ENCODE measurements at regions not wholly inside any gene's neighbourhood (a gene's known extent, or its start where the extent isn't known, plus 50 kb on each side); places are given as distances from the start of the nearest gene placed in this dataset.
"Not testable (repeated sequence)": the region's sequence is repeated elsewhere in the genome, so short reads cannot be mapped to it uniquely, and the experiment has no call there.

- CTCF ChIA-PET, result interaction anchor here (1.2 kb wide), 1 partner anchor 9 kb away, joined by 3 read pairs; no protein-coding TSS in a partner anchor
These were observed 156.3 kb upstream of the RASSF8 start for GRCh38 chr12:25802143-25802542.

DNA sequence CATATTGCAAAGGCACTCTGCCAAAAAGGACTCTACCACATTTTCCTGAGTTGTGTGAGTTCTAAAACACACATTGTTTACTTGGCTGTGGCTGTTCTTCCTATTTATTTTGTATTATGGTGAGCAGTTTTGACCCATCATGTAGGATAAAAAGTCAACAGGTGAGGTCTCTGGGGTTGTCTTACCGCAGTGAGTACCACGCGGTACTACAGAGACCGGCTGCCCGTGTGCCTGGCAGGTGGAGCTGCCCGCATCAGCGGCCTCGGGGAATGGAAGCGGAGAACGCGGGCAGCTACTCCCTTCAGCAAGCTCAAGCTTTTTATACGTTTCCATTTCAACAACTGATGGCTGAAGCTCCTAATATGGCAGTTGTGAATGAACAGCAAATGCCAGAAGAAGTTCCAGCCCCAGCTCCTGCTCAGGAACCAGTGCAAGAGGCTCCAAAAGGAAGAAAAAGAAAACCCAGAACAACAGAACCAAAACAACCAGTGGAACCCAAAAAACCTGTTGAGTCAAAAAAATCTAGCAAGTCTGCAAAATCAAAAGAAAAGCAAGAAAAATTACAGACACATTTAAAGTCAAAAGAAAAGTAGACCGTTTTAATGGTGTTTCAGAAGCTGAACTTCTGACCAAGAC lies 155.3 kb upstream of the RASSF8 start:
- H3K27me3 Mint-ChIP-seq; CTCF ChIA-PET; H3K4me3 Mint-ChIP-seq; ATAC-seq; H3K36me3 Mint-ChIP-seq (ENCODE audit: low read depth); DNase-seq; H3K9me3 Mint-ChIP-seq (ENCODE audit: low read depth); H3K27ac Mint-ChIP-seq; POLR2A ChIA-PET: not testable (repeated sequence)
- peaks cover 19% of the 10 kb centered on the region for H3K4me1 Mint-ChIP-seq
- intact Hi-C loops (cut with DNase I, micrococcal nuclease), result loop anchor here in 1 of 2 experiments (10.0 kb wide), 1 partner anchor 368 kb away; no protein-coding TSS in a partner anchor

More at GRCh38 chr12:25802143-25802542, 156.3 kb upstream of the RASSF8 start:
- peaks cover 17% of the 10 kb centered on the region for H3K4me1 Mint-ChIP-seq
- H3K36me3 Mint-ChIP-seq (ENCODE audit: low read depth), result no peaks in the 10 kb centered on the region
- H3K27me3 Mint-ChIP-seq, result no peaks in the 10 kb centered on the region
- H3K27ac Mint-ChIP-seq, result no peak overlapping the region
- POLR2A ChIA-PET, result no interaction called here
- intact Hi-C loops (cut with DNase I, micrococcal nuclease), result loop anchor here in 1 of 2 experiments (10.0 kb wide), 1 partner anchor 367 kb away; no protein-coding TSS in a partner anchor
- DNase-seq (no peak), ATAC-seq (no peak)
- no peak overlapping the region for H3K4me3 Mint-ChIP-seq
- no peaks in the 10 kb centered on the region for H3K9me3 Mint-ChIP-seq (ENCODE audit: low read depth)

DNA sequence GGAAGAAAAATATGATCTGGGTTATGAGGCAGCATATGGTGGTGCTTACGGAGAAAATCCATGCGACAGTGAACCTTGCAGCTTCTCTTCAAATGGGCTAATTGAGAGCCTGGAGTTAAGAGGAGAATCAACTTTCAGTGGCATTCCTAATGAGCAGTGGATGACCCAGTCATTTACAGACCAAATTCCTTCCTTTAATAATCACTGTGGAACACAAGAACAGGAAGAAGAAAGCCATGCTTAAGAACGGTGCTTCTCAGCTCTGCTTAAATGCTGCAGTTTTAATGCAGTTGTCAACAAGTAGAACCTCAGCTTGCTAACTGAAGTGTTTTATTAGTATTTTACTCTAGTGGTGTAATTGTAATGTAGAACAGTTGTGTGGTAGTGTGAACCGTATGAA lies 154.2 kb upstream of the RASSF8 start:
- intact Hi-C loops (cut with DNase I, micrococcal nuclease), result loop anchor here in 1 of 2 experiments (10.0 kb wide), 1 partner anchor 369 kb away; no protein-coding TSS in a partner anchor
- H3K27me3 Mint-ChIP-seq; H3K4me3 Mint-ChIP-seq; DNase-seq; POLR2A ChIA-PET; H3K9me3 Mint-ChIP-seq (ENCODE audit: low read depth); H3K36me3 Mint-ChIP-seq (ENCODE audit: low read depth); H3K27ac Mint-ChIP-seq; ATAC-seq: not testable (repeated sequence)
- H3K4me1 Mint-ChIP-seq, result peaks cover 19% of the 10 kb centered on the region
- CTCF ChIA-PET, result interaction anchor here (0.7 kb wide), 1 partner anchor 350 kb away, joined by 3 read pairs; no protein-coding TSS in a partner anchor

- intact Hi-C loops (cut with DNase I, micrococcal nuclease), result loop anchor here in 1 of 2 experiments (10.0 kb wide), 1 partner anchor 371 kb away; no protein-coding TSS in a partner anchor
- DNase-seq (peak; percentile 48), ATAC-seq (peak; percentile 95)
- Mint-ChIP-seq H3K36me3 (ENCODE audit: low read depth) (no peaks in the 10 kb centered on the region), H3K27ac (no peak overlapping the region), H3K4me3 (no peak overlapping the region), H3K27me3 (no peaks in the 10 kb centered on the region), H3K4me1 (peaks cover 13% of the 10 kb centered on the region), H3K9me3 (ENCODE audit: low read depth) (peaks cover 2% of the 10 kb centered on the region)
- ChIA-PET POLR2A (no interaction called here), CTCF (no interaction called here)
These were observed 152.2 kb upstream of the RASSF8 start for GRCh38 chr12:25806271-25806670.

DNA sequence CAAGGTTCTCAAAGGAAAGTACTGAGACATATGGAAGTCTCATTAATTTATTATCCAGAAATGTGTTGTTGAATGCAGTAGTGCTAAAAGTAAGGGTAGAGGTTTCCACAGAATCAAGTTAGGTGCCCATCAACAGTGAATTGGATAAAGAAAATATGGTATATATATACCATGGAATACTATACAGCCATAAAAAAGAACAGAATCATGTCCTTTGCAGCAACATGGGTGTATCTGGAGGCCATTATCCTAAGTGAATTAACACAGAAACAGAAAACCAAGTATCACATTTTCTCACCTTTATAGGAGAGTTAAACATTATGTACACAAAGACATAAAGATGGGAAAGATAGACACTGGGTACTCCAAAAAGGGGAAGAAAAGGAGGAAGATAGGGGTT lies 149.9 kb upstream of the RASSF8 start:
- ATAC-seq (no peak), DNase-seq (no peak)
- H3K4me1 Mint-ChIP-seq, result peaks cover 21% of the 10 kb centered on the region
- ChIA-PET CTCF (no interaction called here), POLR2A (no interaction called here)
- intact Hi-C loops (cut with DNase I, micrococcal nuclease), result loop anchor here in 1 of 2 experiments (10.0 kb wide), 1 partner anchor 374 kb away; no protein-coding TSS in a partner anchor
- H3K27me3 Mint-ChIP-seq, result no peaks in the 10 kb centered on the region
- peaks cover 2% of the 10 kb centered on the region for H3K9me3 Mint-ChIP-seq (ENCODE audit: low read depth)
- no peak overlapping the region for H3K27ac Mint-ChIP-seq
- H3K36me3 Mint-ChIP-seq (ENCODE audit: low read depth), result no peaks in the 10 kb centered on the region
- H3K4me3 Mint-ChIP-seq, result no peak overlapping the region

DNA sequence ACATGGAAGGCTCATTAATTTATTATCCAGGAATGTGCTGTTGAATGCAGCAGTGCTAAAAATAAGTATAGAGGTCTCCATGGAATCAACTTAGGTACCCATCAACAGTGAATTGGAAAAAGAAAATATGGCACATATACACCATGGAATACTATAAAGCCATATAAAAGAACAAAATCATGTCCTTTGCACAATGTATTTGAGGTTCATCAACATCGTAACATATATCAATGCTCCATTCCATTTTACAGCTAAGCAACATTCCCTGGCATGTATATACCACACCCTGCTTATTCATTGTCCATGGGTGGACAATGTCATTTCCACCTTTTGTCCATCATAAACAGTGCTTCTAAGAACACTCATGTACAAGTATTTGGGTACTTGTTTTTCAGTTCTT lies 147.8 kb upstream of the RASSF8 start:
- H3K36me3 Mint-ChIP-seq (ENCODE audit: low read depth), result no peaks in the 10 kb centered on the region
- peaks cover 21% of the 10 kb centered on the region for H3K4me1 Mint-ChIP-seq
- ATAC-seq (no peak), DNase-seq (no peak)
- H3K4me3 Mint-ChIP-seq, result no peak overlapping the region
- ChIA-PET CTCF (no interaction called here), POLR2A (no interaction called here)
- no peaks in the 10 kb centered on the region for H3K27me3 Mint-ChIP-seq
- intact Hi-C loops (cut with DNase I, micrococcal nuclease), result no loop called here
- peaks cover 2% of the 10 kb centered on the region for H3K9me3 Mint-ChIP-seq (ENCODE audit: low read depth)
- no peak overlapping the region for H3K27ac Mint-ChIP-seq

DNA sequence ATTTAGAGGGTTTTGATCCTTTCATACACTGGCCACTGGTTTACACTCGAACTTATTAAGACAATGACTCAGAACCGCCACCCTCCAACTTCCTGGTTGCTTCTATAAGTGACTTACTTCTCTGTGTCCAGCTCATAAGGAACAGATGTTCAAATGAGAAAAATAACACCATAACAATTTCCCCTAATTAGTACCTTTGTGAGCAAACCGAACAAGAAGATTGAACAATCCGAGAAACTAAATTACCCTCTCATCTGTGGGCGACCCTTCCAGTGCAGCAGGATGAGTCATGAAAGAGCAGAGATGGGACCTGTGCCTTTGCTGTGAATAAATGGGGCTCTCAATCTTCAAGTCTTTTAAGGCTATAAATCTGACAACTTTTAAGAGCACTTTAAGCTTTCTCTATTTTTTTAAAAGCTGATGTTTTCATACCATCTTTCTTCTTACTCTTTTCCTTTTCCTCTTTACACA lies 146.8 kb upstream of the RASSF8 start:
- H3K4me1 Mint-ChIP-seq, result peaks cover 15% of the 10 kb centered on the region
- ChIA-PET POLR2A (no interaction called here), CTCF (no interaction called here)
- H3K9me3 Mint-ChIP-seq (ENCODE audit: low read depth), result peaks cover 2% of the 10 kb centered on the region
- DNase-seq, result peak; percentile 25
- H3K4me3 Mint-ChIP-seq, result no peak overlapping the region
- H3K27me3 Mint-ChIP-seq, result no peaks in the 10 kb centered on the region
- ATAC-seq, result peak; percentile 74
- no peaks in the 10 kb centered on the region for H3K36me3 Mint-ChIP-seq (ENCODE audit: low read depth)
- intact Hi-C loops (cut with DNase I, micrococcal nuclease), result no loop called here
- no peak overlapping the region for H3K27ac Mint-ChIP-seq

DNA sequence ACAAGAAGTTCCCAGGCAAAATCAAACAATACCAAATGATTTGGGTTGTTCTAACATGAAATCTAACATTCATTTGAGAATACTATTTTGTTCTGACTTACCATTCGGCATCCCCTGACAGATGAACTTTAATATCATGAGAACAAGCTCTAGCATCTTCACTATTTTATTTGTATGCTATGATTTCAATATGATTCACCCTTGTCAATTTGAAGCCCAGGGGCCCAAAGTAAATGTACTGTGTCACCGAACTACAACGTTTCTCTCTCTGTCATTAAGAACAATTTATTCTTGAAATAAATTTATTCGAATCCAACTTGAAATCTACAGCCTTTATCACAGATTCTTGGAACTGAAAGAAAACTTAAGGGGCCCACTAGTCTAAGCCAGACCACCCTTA lies 146.2 kb upstream of the RASSF8 start:
- Mint-ChIP-seq H3K4me1 (peaks cover 11% of the 10 kb centered on the region), H3K27ac (no peak overlapping the region), H3K4me3 (no peak overlapping the region), H3K27me3 (no peaks in the 10 kb centered on the region), H3K36me3 (ENCODE audit: low read depth) (no peaks in the 10 kb centered on the region), H3K9me3 (ENCODE audit: low read depth) (peaks cover 2% of the 10 kb centered on the region)
- POLR2A ChIA-PET, result no interaction called here
- DNase-seq (no peak), ATAC-seq (no peak)
- intact Hi-C loops (cut with DNase I, micrococcal nuclease), result no loop called here
- CTCF ChIA-PET, result interaction anchor here (1.0 kb wide), 1 partner anchor 31 kb away, joined by 3 read pairs; no protein-coding TSS in a partner anchor

DNA sequence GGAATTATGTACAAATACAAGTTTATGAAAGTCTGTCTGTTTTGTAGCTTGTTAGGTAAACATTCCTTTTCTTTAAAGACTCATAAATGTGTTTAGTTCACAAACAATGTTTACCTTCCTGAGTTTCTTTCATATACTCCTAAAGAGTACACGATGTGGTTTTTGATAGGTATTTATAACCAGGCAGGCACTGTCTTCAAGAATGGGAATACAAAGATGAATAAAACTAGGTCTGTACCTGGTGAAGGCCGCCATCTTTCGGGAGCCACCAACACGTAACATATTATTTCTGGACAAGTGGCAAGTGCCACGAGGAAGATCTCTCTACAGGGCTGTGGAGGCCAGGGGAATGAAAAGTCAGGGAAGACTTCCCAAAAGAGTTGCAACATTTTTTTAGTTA lies 144.6 kb upstream of the RASSF8 start:
- Mint-ChIP-seq H3K4me3 (no peak overlapping the region), H3K4me1 (peaks cover 11% of the 10 kb centered on the region), H3K9me3 (ENCODE audit: low read depth) (no peaks in the 10 kb centered on the region), H3K36me3 (ENCODE audit: low read depth) (no peaks in the 10 kb centered on the region), H3K27ac (no peak overlapping the region), H3K27me3 (no peaks in the 10 kb centered on the region)
- CTCF ChIA-PET, result interaction anchor here (0.5 kb wide), 1 partner anchor 116 kb away, joined by 3 read pairs; no protein-coding TSS in a partner anchor
- intact Hi-C loops (cut with DNase I, micrococcal nuclease), result no loop called here
- ATAC-seq (no peak), DNase-seq (no peak)
- POLR2A ChIA-PET, result no interaction called here

DNA sequence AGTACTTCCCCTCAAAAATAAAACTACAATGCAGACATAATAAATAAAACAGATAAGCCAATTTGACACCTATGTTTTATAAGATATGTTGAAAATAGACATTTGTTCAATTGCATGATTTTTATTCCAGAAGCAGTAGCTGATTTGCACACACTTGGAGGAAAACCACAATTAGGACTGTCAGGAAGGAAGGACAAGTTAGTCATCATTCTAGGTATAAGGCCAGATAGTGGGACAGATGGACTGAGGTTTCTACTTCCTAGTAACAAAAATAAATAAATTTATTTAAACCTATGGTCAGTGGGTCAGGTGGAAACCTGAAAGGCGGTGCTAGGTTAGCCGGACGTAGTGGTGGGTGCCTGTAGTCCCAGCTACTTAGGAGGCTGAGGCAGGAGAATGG lies 141.8 kb upstream of the RASSF8 start:
- ATAC-seq, result no peak
- Mint-ChIP-seq H3K4me3 (no peak overlapping the region), H3K27ac (no peak overlapping the region), H3K4me1 (peaks cover 5% of the 10 kb centered on the region), H3K9me3 (ENCODE audit: low read depth) (no peaks in the 10 kb centered on the region), H3K36me3 (ENCODE audit: low read depth) (no peaks in the 10 kb centered on the region), H3K27me3 (no peaks in the 10 kb centered on the region)
- CTCF ChIA-PET, result no interaction called here
- intact Hi-C loops (cut with DNase I, micrococcal nuclease), result no loop called here
- no peak for DNase-seq
- POLR2A ChIA-PET, result no interaction called here

DNA sequence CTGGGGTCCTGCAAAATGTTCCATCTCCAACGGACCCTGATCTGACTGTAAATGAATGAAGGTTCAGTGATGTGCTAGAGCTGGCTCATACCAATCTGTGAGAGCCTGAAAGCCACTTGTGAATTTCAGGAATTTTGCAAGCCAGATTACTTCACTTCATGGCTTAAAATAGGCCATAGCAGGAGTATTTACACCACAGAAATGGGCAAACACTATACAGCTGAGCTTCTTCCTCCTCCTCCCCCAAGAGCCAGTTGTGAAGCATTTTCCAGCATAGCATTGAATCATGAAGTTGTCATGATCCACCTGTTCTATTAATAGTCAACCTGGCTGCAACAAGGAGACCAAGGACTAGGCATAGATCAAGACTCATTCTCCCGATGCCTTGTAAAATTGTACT lies 141.3 kb upstream of the RASSF8 start:
- ATAC-seq (no peak), DNase-seq (no peak)
- H3K27ac Mint-ChIP-seq, result no peak overlapping the region
- no peak overlapping the region for H3K4me3 Mint-ChIP-seq
- intact Hi-C loops (cut with DNase I, micrococcal nuclease), result no loop called here
- H3K9me3 Mint-ChIP-seq (ENCODE audit: low read depth), result no peaks in the 10 kb centered on the region
- no peaks in the 10 kb centered on the region for H3K36me3 Mint-ChIP-seq (ENCODE audit: low read depth)
- no peaks in the 10 kb centered on the region for H3K4me1 Mint-ChIP-seq
- ChIA-PET POLR2A (no interaction called here), CTCF (no interaction called here)
- H3K27me3 Mint-ChIP-seq, result no peaks in the 10 kb centered on the region

DNA sequence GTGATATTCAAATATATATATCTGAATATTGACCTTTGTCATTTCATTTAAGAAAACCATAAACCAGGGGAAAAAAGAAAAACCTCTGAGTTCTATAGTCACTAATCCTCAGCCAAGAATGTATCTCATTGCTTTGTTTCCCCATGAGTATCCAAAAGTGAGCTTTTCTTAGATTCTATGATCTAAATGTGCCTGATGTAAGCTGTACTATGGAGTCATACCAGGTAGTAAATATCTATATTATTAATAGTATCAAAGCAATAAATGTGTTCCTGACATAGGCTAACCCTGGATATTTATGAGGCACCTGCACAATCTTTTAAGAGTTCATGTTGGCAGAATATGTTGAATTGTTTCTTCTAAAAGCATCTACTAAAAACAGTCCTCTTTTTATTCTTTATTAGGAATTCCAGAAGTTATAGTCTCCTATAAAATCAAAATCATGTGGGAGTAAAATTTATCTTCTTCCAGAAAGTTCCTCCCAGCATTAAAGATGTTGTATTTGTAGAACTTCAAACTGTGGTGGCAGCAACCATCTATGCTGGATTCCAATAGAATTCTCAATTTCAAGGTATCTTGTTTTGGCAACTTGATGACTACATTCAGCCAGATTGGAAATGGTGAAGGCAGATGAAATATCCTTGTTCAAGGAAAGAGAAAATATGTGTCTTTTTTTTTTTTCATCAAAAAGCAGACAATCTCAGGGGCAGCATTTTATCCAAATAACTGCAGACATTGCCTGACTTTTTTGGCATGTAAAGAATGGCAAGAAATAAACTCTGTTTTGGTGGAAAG lies 139.7 kb upstream of the RASSF8 start:
- ATAC-seq, result no peak
- ChIA-PET POLR2A (no interaction called here), CTCF (no interaction called here)
- intact Hi-C loops (cut with DNase I, micrococcal nuclease), result no loop called here
- Mint-ChIP-seq H3K36me3 (ENCODE audit: low read depth) (no peaks in the 10 kb centered on the region), H3K4me3 (no peak overlapping the region), H3K27ac (no peak overlapping the region), H3K4me1 (no peaks in the 10 kb centered on the region), H3K27me3 (no peaks in the 10 kb centered on the region), H3K9me3 (ENCODE audit: low read depth) (no peaks in the 10 kb centered on the region)
- DNase-seq, result no peak

Measured in activated CD4-positive, alpha-beta T cell treated with anti-CD3 and anti-CD28 coated beads for 36 hours (primary cell).